ENCODE measurements at regions not wholly inside any gene's neighbourhood (a gene's known extent, or its start where the extent isn't known, plus 50 kb on each side); places are given as distances from the start of the nearest gene placed in this dataset.

DNA sequence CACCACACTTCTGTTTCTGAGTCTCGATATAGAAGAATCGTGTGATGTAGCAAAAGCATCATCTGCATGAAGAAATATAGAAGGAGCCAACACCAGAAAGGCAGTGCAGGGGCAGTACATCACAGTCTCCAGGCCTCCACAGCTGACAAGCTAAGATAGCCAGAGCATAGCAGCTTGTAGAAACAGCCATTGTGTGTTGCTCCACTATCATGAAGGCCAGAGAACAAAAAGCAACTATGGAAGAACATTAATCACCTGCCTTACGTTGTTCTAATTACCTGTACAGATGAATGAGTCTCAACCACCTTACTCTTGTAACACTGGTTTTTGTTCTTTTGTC lies 129.0 kb downstream of the RND3 start:
- Histone ChIP-seq H3K27me3 (replicated peaks in 1 of 7) (no peaks in the 10 kb centered on the region), H3K27ac (no peak overlapping the region), H3K9me3 (peaks cover 0 to 11% (median 0%) of the 10 kb centered on the region in 8 donors), H3K4me3 (no peak overlapping the region), H3K36me3 (no peaks in the 10 kb centered on the region), H3K4me1 (no peaks in the 10 kb centered on the region)
- no peak for DNase-seq
- TF ChIP-seq POLR2AphosphoS5 (IDR thresholded peaks at IDR 0.05), result no peak
- TF ChIP-seq, protein P1, sequence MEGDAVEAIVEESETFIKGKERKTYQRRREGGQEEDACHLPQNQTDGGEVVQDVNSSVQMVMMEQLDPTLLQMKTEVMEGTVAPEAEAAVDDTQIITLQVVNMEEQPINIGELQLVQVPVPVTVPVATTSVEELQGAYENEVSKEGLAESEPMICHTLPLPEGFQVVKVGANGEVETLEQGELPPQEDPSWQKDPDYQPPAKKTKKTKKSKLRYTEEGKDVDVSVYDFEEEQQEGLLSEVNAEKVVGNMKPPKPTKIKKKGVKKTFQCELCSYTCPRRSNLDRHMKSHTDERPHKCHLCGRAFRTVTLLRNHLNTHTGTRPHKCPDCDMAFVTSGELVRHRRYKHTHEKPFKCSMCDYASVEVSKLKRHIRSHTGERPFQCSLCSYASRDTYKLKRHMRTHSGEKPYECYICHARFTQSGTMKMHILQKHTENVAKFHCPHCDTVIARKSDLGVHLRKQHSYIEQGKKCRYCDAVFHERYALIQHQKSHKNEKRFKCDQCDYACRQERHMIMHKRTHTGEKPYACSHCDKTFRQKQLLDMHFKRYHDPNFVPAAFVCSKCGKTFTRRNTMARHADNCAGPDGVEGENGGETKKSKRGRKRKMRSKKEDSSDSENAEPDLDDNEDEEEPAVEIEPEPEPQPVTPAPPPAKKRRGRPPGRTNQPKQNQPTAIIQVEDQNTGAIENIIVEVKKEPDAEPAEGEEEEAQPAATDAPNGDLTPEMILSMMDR (IDR thresholded peaks at IDR 0.05 in 8 of 11, conservative IDR thresholded peaks at IDR 0.05 in 3 of 11), result no peak
- no peak for TF ChIP-seq POLR2A (IDR thresholded peaks at IDR 0.05)
- WGBS, 5 donors, result 73 to 81% (median 80%) methylated on average over 3 of the region's 3 CpGs
- intact Hi-C loops (cut with DNase I; ENCODE audit: low total_unique reads), result no loop called here

DNA sequence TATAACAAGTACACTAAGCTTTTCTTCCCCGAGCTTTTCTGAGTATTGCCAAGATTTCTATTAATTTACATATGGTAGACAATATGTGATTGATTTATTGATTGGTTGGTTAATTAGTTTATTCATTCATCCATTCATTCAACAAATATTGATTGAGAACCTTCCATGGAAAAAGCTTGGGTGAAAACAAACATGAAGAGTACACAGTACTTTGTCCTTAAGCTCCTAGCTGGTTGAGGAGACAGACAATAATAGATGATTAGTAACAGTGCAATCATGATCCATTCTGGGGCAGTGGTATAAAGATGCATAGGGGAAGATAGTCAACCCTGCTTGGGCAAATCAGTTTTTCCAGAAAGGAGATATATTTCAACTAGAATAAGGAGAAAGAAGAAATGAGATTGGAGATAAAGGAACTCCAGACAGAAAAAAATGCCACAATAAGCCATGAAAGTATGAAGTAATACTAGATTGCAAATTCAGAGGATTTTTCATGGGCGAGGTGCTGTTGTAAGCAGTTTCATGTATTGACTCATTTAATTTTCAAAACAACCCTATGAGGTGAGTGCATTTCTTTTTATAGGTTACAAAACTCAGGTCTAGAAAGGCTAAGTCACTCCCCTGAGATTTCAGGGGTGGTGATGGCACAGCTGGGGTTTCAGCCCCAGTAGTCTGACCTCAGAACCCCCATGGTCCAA lies 129.5 kb downstream of the RND3 start:
- no peak overlapping the region for H3K27ac ChIP-seq
- 40 to 83% (median 77%) methylated on average over 2 of the region's 2 CpGs for WGBS, 5 donors
- no peaks in the 10 kb centered on the region for H3K4me1 ChIP-seq
- peaks cover 0 to 11% (median 0%) of the 10 kb centered on the region in 8 donors for H3K9me3 ChIP-seq
- no peaks in the 10 kb centered on the region for H3K27me3 ChIP-seq (replicated peaks in 1 of 7)
- H3K36me3 ChIP-seq, result no peaks in the 10 kb centered on the region
- intact Hi-C loops (cut with DNase I; ENCODE audit: low total_unique reads), result no loop called here
- TF ChIP-seq POLR2AphosphoS5 (IDR thresholded peaks at IDR 0.05), result no peak
- TF ChIP-seq POLR2A (IDR thresholded peaks at IDR 0.05), result no peak
- TF ChIP-seq, protein P1 (IDR thresholded peaks at IDR 0.05 in 8 of 11, conservative IDR thresholded peaks at IDR 0.05 in 3 of 11), result no peak
- no peak overlapping the region for H3K4me3 ChIP-seq
- no peak for DNase-seq

DNA sequence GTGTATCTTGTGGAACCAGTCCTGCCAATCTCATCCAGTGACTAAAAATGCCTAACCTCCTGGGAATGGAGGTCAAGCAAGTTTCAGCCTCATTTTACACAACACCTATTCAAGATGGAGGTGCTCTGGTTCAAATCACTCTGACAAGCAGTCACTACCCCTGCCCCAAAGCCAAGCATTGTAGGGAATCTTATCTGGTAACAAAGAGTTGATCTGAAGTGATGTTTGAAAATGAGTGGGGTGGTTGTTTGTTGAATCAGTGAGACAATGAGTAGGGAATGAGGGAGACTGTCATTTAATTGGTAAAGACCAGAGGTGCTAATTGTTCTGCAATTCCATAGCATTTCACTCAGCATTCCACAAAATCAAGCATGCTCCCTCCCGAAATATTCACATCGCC lies 132.0 kb downstream of the RND3 start:
- H3K27ac ChIP-seq, result no peak overlapping the region
- 78 to 94% (median 90%) methylated on average over 2 of the region's 2 CpGs for WGBS, 5 donors
- H3K36me3 ChIP-seq, result no peaks in the 10 kb centered on the region
- H3K9me3 ChIP-seq, result peaks cover 0 to 7% (median 0%) of the 10 kb centered on the region in 8 donors
- intact Hi-C loops (cut with DNase I; ENCODE audit: low total_unique reads), result no loop called here
- H3K27me3 ChIP-seq (replicated peaks in 1 of 7), result no peaks in the 10 kb centered on the region
- no peak overlapping the region for H3K4me3 ChIP-seq
- no peak for TF ChIP-seq POLR2A (IDR thresholded peaks at IDR 0.05)
- TF ChIP-seq POLR2AphosphoS5 (IDR thresholded peaks at IDR 0.05), result no peak
- TF ChIP-seq, protein P1 (IDR thresholded peaks at IDR 0.05 in 8 of 11, conservative IDR thresholded peaks at IDR 0.05 in 3 of 11), result no peak
- no peak for DNase-seq
- H3K4me1 ChIP-seq, result no peaks in the 10 kb centered on the region

DNA sequence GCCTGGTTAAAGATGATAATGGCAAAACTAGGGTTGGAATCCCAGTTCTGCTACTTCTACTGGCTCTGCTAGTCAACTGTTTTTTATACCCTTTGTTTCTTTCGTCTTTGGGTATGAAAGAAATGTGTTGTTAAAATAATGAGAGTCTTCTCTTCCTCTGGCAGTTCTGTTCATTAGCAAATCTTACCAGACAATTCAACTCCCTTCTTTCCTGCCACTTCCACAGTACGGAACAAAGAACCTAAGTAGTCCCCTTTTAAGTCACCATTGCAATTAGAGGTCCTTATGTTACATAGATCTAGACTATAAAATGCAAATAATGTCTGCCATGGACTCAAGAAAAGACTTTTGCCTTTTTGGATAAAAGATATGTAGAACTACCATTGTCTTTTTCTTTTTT lies 134.1 kb downstream of the RND3 start:
- Histone ChIP-seq H3K36me3 (no peaks in the 10 kb centered on the region), H3K27ac (no peak overlapping the region), H3K9me3 (peaks cover 0 to 7% (median 0%) of the 10 kb centered on the region in 8 donors), H3K4me3 (no peak overlapping the region), H3K27me3 (replicated peaks in 1 of 7) (no peaks in the 10 kb centered on the region), H3K4me1 (no peaks in the 10 kb centered on the region)
- WGBS, 5 donors, result 68 to 83% (median 74%) methylated on average over 2 of the region's 2 CpGs
- TF ChIP-seq POLR2A (IDR thresholded peaks at IDR 0.05), result no peak
- no peak for TF ChIP-seq POLR2AphosphoS5 (IDR thresholded peaks at IDR 0.05)
- TF ChIP-seq, protein P1 (IDR thresholded peaks at IDR 0.05 in 8 of 11, conservative IDR thresholded peaks at IDR 0.05 in 3 of 11), result no peak
- intact Hi-C loops (cut with DNase I; ENCODE audit: low total_unique reads), result no loop called here
- DNase-seq, result no peak

Measured in spleen (tissue), 11 donors.